ENCODE measurements at regions not wholly inside any gene's neighbourhood (a gene's known extent, or its start where the extent isn't known, plus 50 kb on each side); places are given as distances from the start of the nearest gene placed in this dataset.

- no peak overlapping the region for H3K4me3 ChIP-seq (ENCODE audit: low read depth, low read length)
- H3K9me3 ChIP-seq (ENCODE audit: control insufficient read depth, insufficient read depth, low read depth, low read length), result no peaks in the 10 kb centered on the region
- H3K36me3 ChIP-seq (ENCODE audit: control insufficient read depth in 2 of 2, insufficient read depth in 1 of 2, low read length in 2 of 2), result no peaks in the 10 kb centered on the region
- no peaks in the 10 kb centered on the region for H3K4me1 ChIP-seq (ENCODE audit: control insufficient read depth, insufficient read depth, low read length)
- ChIA-PET POLR2A (no interaction called here), CTCF (no interaction called here)
- no peak overlapping the region for H3K27ac ChIP-seq (ENCODE audit: extremely low read depth, low read depth, low read length)
- no peak for TF ChIP-seq KLF1 (tag by site-specific recombination; IDR thresholded peaks at IDR 0.05)
- no peak for TF ChIP-seq ZNF623 (tag by site-specific recombination; IDR thresholded peaks at IDR 0.05)
- TF ChIP-seq ZNF548 (tag by site-specific recombination; IDR thresholded peaks at IDR 0.05), result no peak
- TF ChIP-seq TCF7L2 (IDR thresholded peaks at IDR 0.05; ENCODE audit: borderline replicate concordance, low read depth, low read length), result no peak
- no peak for TF ChIP-seq ZNF16 (tag by site-specific recombination; IDR thresholded peaks at IDR 0.05; ENCODE audit: low read depth)
- TF ChIP-seq ZSCAN5A (tag by site-specific recombination; IDR thresholded peaks at IDR 0.05), result no peak
- no peak for TF ChIP-seq ZNF335 (tag by site-specific recombination; conservative IDR thresholded peaks at IDR 0.05)
- no peak for TF ChIP-seq ZNF449 (tag by site-specific recombination; IDR thresholded peaks at IDR 0.05)
- no peak for TF ChIP-seq ZNF791 (tag by site-specific recombination; IDR thresholded peaks at IDR 0.05)
- no peak for TF ChIP-seq ZBTB11 (tag by site-specific recombination; conservative IDR thresholded peaks at IDR 0.05; ENCODE audit: low read depth)
- TF ChIP-seq ZNF280D (tag by site-specific recombination; IDR thresholded peaks at IDR 0.05), result no peak
- no peak for TF ChIP-seq ZNF341 (tag by site-specific recombination; IDR thresholded peaks at IDR 0.05; ENCODE audit: low read depth)
- TF ChIP-seq ZNF777 (tag by site-specific recombination; IDR thresholded peaks at IDR 0.05; ENCODE audit: borderline replicate concordance), result no peak
- no peak for TF ChIP-seq ZNF266 (tag by site-specific recombination; IDR thresholded peaks at IDR 0.05; ENCODE audit: low read depth)
- TF ChIP-seq ZNF146 (tag by site-specific recombination; IDR thresholded peaks at IDR 0.05), result no peak
- TF ChIP-seq ZNF621 (tag by site-specific recombination; IDR thresholded peaks at IDR 0.05), result no peak
- no peak for TF ChIP-seq ZNF610 (tag by site-specific recombination; IDR thresholded peaks at IDR 0.05; ENCODE audit: borderline replicate concordance)
These were observed 87.9 kb downstream of the INHBB start for GRCh38 chr2:120433816-120434290.
